A673 (cell line): ENCODE measurements at regions not wholly inside any gene's neighbourhood (a gene's known extent, or its start where the extent isn't known, plus 50 kb on each side); places are given as distances from the start of the nearest gene placed in this dataset.

ENCODE experiments used
- BruUV-seq: library from RNA; stranded (reverse); fragments of 400-500 nt; replicated peaks from 2 replicates; lab custom pipeline; 2021; lab: Mats Ljungman, UMichigan
- CTCF ChIA-PET: fragments of 300-600 bp; sonication (Branson Sonifier 250); formaldehyde crosslinking; loops from one replicate; lab custom pipeline; 2022; ENCODE audit warnings: antibody characterized with exemption; lab: Charles Lee
- POLR2A ChIA-PET: fragments of 300-600 bp; sonication (Branson Sonifier 250); formaldehyde crosslinking; loops from one replicate; lab custom pipeline; 2022; ENCODE audit warnings: antibody characterized with exemption; ENCODE audit not compliant: low non-redundant PET; lab: Charles Lee
- DNase-seq: peaks from one replicate; pipeline ENCODE4 v3.0.0-alpha.2; 2015; ENCODE audit warnings: low spot score
- H3K27ac ChIP-seq: fragments of 200-600 bp; sonication (generic); 2 replicates; pipeline ENCODE4 v1.5.1; 2016; ENCODE audit warnings: mixed run types, low read depth, mild to moderate bottlenecking, mixed read lengths, antibody characterized with exemption, low read length; ENCODE audit not compliant: poor library complexity, severe bottlenecking
- H3K27me3 ChIP-seq: fragments of 200-600 bp; sonication (generic); replicated peaks from 2 replicates; pipeline ENCODE4 v1.6.1; 2017; ENCODE audit warnings: mixed run types, low read depth, mild to moderate bottlenecking, mixed read lengths, antibody characterized with exemption, low read length; ENCODE audit not compliant: insufficient read depth, poor library complexity
- H3K36me3 ChIP-seq: fragments of 200-600 bp; sonication (generic); 2 replicates; pipeline ENCODE4 v1.6.1; 2016; ENCODE audit warnings: mixed run types, mild to moderate bottlenecking, mixed read lengths, antibody characterized with exemption, low read length; ENCODE audit not compliant: insufficient read depth, poor library complexity, severe bottlenecking
- H3K4me1 ChIP-seq: fragments of 200-600 bp; sonication (generic); 2 replicates; pipeline ENCODE4 v1.6.1; 2017; ENCODE audit warnings: mixed run types, mild to moderate bottlenecking, mixed read lengths, antibody characterized with exemption, low read length; ENCODE audit not compliant: insufficient read depth, poor library complexity, severe bottlenecking
- H3K4me3 ChIP-seq: fragments of 200-600 bp; sonication (generic); 2 replicates; pipeline ENCODE4 v1.5.1; 2016; ENCODE audit warnings: low read depth, mixed run types, mild to moderate bottlenecking, mixed read lengths, low read length; ENCODE audit not compliant: poor library complexity, severe bottlenecking
- H3K9me3 ChIP-seq: fragments of 200-600 bp; sonication (generic); 2 replicates; pipeline ENCODE4 v1.6.1; 2016; ENCODE audit warnings: mixed run types, low read depth, mild to moderate bottlenecking, mixed read lengths, antibody characterized with exemption, low read length; ENCODE audit not compliant: poor library complexity, severe bottlenecking
- EZH2 ChIP-seq: fragments of 200-600 bp; sonication (generic); IDR thresholded peaks from 2 replicates; pipeline ENCODE4 v1.6.1; 2017; ENCODE audit warnings: borderline replicate concordance, low read depth, mild to moderate bottlenecking, mixed read lengths, antibody characterized with exemption, low read length; ENCODE audit not compliant: poor library complexity, severe bottlenecking
- intact Hi-C: fragments of 100-400 bp; cut with micrococcal nuclease; formaldehyde crosslinking; loops from one replicate; pipeline ENCODE4 v1.10.0; 2022; ENCODE audit not compliant: unreplicated experiment
- TF ChIP-seq, protein P1 (sequence below): fragments of 300-800, 200-600 bp; sonication (generic); conservative IDR thresholded peaks from 2 replicates; pipeline ENCODE4 v1.5.1; 2017; ENCODE audit warnings: low read depth, mild to moderate bottlenecking, antibody characterized with exemption, low read length, moderate library complexity, mixed read lengths

DNA sequence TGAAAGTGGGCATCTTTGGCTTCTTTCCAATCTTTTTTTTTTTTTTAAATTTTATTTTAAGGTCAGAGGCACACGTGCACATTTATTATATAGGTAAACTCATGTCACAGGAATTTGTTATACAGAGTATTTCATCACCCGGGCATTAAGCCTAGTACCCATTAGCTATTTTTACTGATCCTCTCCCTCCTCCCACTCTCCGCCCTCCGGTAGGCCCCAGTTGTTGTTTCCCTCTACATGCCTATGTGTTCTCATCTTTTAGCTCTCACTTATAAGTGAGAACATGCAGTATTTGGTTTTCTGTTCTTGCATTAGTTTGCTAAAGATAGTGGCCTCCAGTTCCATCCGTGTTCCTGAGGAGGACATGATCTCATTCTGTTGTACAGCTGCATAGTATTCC lies 108.5 kb downstream of the CYB561 start:
- no peaks in the 10 kb centered on the region for H3K9me3 ChIP-seq
- ChIA-PET CTCF (no interaction called here), POLR2A (no interaction called here)
- H3K27ac ChIP-seq = no peak overlapping the region
- no peaks in the 10 kb centered on the region for H3K27me3 ChIP-seq
- no peaks in the 10 kb centered on the region for H3K36me3 ChIP-seq
- no peak for DNase-seq
- H3K4me1 ChIP-seq = no peaks in the 10 kb centered on the region
- TF ChIP-seq EZH2 = no peak
- TF ChIP-seq, protein P1, sequence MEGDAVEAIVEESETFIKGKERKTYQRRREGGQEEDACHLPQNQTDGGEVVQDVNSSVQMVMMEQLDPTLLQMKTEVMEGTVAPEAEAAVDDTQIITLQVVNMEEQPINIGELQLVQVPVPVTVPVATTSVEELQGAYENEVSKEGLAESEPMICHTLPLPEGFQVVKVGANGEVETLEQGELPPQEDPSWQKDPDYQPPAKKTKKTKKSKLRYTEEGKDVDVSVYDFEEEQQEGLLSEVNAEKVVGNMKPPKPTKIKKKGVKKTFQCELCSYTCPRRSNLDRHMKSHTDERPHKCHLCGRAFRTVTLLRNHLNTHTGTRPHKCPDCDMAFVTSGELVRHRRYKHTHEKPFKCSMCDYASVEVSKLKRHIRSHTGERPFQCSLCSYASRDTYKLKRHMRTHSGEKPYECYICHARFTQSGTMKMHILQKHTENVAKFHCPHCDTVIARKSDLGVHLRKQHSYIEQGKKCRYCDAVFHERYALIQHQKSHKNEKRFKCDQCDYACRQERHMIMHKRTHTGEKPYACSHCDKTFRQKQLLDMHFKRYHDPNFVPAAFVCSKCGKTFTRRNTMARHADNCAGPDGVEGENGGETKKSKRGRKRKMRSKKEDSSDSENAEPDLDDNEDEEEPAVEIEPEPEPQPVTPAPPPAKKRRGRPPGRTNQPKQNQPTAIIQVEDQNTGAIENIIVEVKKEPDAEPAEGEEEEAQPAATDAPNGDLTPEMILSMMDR = no peak
- intact Hi-C loops = no loop called here
- BruUV-seq = no TSS peak
- H3K4me3 ChIP-seq = no peak overlapping the region

DNA sequence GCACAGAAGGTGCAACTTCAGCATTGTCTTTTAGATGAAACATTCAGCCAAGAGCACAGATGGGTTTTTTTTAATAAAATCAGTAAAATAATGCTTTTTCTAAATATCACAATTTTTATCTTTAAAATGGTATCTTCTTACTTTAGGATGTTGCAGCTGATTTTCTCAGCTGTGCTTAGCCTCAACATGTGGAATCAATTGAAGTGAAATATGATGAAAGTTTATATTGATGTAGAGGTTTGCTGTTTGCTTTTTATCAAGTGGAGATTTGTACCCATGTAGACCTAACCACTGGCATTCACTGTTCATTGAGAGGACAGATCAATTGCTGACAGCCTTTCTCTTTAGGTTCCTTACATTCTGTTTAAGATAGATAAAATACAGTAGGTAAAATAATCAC lies 107.8 kb downstream of the CYB561 start:
- Histone ChIP-seq H3K27ac (no peak overlapping the region), H3K9me3 (no peaks in the 10 kb centered on the region), H3K4me1 (no peaks in the 10 kb centered on the region), H3K36me3 (no peaks in the 10 kb centered on the region), H3K4me3 (no peak overlapping the region), H3K27me3 (no peaks in the 10 kb centered on the region)
- no TSS peak for BruUV-seq
- intact Hi-C loops = no loop called here
- TF ChIP-seq EZH2 = no peak
- TF ChIP-seq, protein P1 = no peak
- CTCF ChIA-PET = no interaction called here
- POLR2A ChIA-PET = no interaction called here
- DNase-seq = no peak

GRCh38 chr17:63341276-63341675 lies 104.8 kb downstream of the CYB561 start:
- Histone ChIP-seq H3K27ac (no peak overlapping the region), H3K27me3 (no peaks in the 10 kb centered on the region), H3K36me3 (no peaks in the 10 kb centered on the region), H3K9me3 (no peaks in the 10 kb centered on the region), H3K4me1 (no peaks in the 10 kb centered on the region), H3K4me3 (no peak overlapping the region)
- ChIA-PET POLR2A (no interaction called here), CTCF (no interaction called here)
- no TSS peak for BruUV-seq
- DNase-seq = no peak
- intact Hi-C loops = no loop called here
- no peak for TF ChIP-seq EZH2
- TF ChIP-seq, protein P1 = no peak
